GM06990 (cell line): ENCODE measurements at regions not wholly inside any gene's neighbourhood (a gene's known extent, or its start where the extent isn't known, plus 50 kb on each side); places are given as distances from the start of the nearest gene placed in this dataset.

Experiments used
- DNase-seq: peaks from one replicate; pipeline ENCODE4 v3.0.0-alpha.2; 2011; ENCODE audit not compliant: insufficient read length; ENCODE audit errors: extremely low read depth
- H3K27me3 ChIP-seq: replicated peaks from 2 replicates; pipeline ENCODE4 v1.6.0; 2011; ENCODE audit warnings: low read length; ENCODE audit not compliant: control insufficient read depth, insufficient read depth
- H3K36me3 ChIP-seq: 2 replicates; pipeline ENCODE4 v1.5.1; 2011; ENCODE audit warnings: low read length; ENCODE audit not compliant: control insufficient read depth, insufficient read depth
- H3K4me3 ChIP-seq: replicated peaks from 2 replicates; pipeline ENCODE4 v1.5.1; 2011; ENCODE audit warnings: low read depth, mild to moderate bottlenecking, control low read depth, low read length
- CTCF ChIP-seq: IDR thresholded peaks from 2 replicates; pipeline ENCODE4 v1.5.1; 2011; ENCODE audit warnings: low read length, control low read depth, mild to moderate bottlenecking, inconsistent platforms; ENCODE audit not compliant: insufficient read depth, poor library complexity, severe bottlenecking

GRCh38 chr15:62439543-62440016 lies 274.5 kb upstream of the C2CD4B start:
- Histone ChIP-seq H3K4me3 (no peak overlapping the region), H3K36me3 (no peaks in the 10 kb centered on the region), H3K27me3 (no peaks in the 10 kb centered on the region)
- no peak for TF ChIP-seq CTCF
- no peak for DNase-seq

GRCh38 chr15:62440362-62441105 lies 275.4 kb upstream of the C2CD4B start:
- Histone ChIP-seq H3K4me3 (no peak overlapping the region), H3K36me3 (no peaks in the 10 kb centered on the region), H3K27me3 (no peaks in the 10 kb centered on the region)
- DNase-seq, result no peak
- no peak for TF ChIP-seq CTCF

GRCh38 chr15:62444104-62445022 lies 279.3 kb upstream of the C2CD4B start:
- no peak for TF ChIP-seq CTCF
- Histone ChIP-seq H3K4me3 (no peak overlapping the region), H3K36me3 (no peaks in the 10 kb centered on the region), H3K27me3 (no peaks in the 10 kb centered on the region)
- no peak for DNase-seq

GRCh38 chr15:62445244-62445643 lies 280.2 kb upstream of the C2CD4B start:
- H3K4me3 ChIP-seq, result no peak overlapping the region
- no peaks in the 10 kb centered on the region for H3K36me3 ChIP-seq
- no peak for TF ChIP-seq CTCF
- H3K27me3 ChIP-seq, result no peaks in the 10 kb centered on the region
- no peak for DNase-seq

- TF ChIP-seq CTCF, result no peak
- Histone ChIP-seq H3K36me3 (no peaks in the 10 kb centered on the region), H3K27me3 (no peaks in the 10 kb centered on the region; the same call in 1 of the 2 replicates), H3K4me3 (no peak overlapping the region)
- DNase-seq, result no peak
Measured at GRCh38 chr15:62446984-62447383, 281.9 kb upstream of the C2CD4B start.
